ENCODE measurements at regions not wholly inside any gene's neighbourhood (a gene's known extent, or its start where the extent isn't known, plus 50 kb on each side); places are given as distances from the start of the nearest gene placed in this dataset.

DNA sequence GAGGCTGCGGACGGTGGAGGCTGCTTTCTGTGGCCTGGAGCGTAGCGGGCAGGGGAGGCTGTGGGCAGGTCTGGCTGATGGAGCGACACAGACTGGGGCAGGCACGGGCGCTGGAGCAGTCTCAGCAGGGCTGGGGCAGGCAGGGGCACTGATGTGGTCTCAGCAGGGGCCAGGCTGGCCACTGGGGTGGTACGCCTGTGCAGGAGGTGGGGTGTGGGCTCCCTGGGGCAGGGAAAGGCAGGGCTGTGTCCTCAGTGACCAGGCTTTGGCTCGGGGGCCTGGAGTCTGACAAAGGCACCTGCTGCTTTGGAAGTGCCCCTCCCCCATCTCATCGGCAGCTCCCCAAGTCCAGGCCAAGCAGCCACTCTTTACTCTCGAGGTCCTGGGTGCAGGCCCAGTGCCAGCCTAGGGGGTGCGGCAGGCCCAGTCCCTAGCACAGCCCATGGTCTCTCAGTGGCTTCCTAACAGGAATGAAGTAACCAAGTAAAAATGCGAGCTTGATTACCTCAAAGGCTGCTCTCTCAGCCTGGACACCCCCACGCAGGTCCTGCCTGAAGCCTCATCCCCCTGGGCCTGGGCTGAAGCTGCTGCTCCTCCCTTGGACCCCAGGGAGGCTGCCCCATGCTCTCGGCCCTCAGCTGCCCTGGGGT lies 55.5 kb downstream of the ADRA2C start:
- H3K4me3 ChIP-seq: no peak overlapping the region
- H3K9me3 ChIP-seq: no peaks in the 10 kb centered on the region
- H3K27ac ChIP-seq: no peak overlapping the region
- intact Hi-C loops (cut with DNase I; ENCODE audit: low total_unique reads): no loop called here
- TF ChIP-seq, protein P1, sequence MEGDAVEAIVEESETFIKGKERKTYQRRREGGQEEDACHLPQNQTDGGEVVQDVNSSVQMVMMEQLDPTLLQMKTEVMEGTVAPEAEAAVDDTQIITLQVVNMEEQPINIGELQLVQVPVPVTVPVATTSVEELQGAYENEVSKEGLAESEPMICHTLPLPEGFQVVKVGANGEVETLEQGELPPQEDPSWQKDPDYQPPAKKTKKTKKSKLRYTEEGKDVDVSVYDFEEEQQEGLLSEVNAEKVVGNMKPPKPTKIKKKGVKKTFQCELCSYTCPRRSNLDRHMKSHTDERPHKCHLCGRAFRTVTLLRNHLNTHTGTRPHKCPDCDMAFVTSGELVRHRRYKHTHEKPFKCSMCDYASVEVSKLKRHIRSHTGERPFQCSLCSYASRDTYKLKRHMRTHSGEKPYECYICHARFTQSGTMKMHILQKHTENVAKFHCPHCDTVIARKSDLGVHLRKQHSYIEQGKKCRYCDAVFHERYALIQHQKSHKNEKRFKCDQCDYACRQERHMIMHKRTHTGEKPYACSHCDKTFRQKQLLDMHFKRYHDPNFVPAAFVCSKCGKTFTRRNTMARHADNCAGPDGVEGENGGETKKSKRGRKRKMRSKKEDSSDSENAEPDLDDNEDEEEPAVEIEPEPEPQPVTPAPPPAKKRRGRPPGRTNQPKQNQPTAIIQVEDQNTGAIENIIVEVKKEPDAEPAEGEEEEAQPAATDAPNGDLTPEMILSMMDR (IDR thresholded peaks at IDR 0.05): no peak
- TF ChIP-seq POLR2A (IDR thresholded peaks at IDR 0.05): no peak
- no peaks in the 10 kb centered on the region for H3K4me1 ChIP-seq
- no peaks in the 10 kb centered on the region for H3K27me3 ChIP-seq
- no peak for DNase-seq
- no peaks in the 10 kb centered on the region for H3K36me3 ChIP-seq

DNA sequence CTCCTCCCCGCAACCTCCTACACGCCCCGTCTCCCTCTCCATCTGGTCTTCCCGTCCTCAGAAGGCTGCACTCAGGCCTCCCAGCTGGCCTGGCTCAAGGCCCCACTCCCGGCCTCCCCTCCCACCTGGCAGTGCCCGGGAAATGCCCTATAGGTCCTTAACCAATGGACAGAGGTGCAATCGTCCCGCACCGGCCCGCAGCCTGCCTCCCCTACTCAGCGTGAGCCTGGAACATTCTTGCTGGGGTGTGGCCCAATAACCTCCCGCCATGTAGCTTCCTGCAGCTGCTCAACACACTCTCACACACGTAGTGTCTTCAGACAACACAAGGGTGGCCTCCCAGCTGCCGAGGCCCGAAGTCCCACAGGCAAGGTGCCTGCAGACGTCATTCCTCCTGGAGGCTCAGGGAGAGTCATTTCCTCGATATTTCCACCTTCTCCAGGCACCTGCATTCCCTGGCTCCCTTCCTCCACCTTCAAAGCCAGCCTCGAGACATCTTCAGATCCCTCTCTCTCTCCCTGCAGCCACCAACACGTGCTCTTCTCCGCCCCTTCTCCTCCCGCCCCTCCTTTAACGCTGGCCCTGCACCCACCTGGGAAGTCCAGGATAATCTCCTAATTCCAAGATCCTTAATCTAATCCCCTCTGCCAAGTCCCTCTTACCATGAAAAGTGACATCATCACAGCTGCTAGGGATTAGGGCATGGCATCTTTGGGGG lies 56.2 kb downstream of the ADRA2C start:
- no peak overlapping the region for H3K27ac ChIP-seq
- TF ChIP-seq, protein P1 (IDR thresholded peaks at IDR 0.05): no peak
- no peak for TF ChIP-seq POLR2A (IDR thresholded peaks at IDR 0.05)
- no peak overlapping the region for H3K4me3 ChIP-seq
- no peaks in the 10 kb centered on the region for H3K9me3 ChIP-seq
- no peak for DNase-seq
- no peaks in the 10 kb centered on the region for H3K27me3 ChIP-seq
- no peaks in the 10 kb centered on the region for H3K36me3 ChIP-seq
- intact Hi-C loops (cut with DNase I; ENCODE audit: low total_unique reads): no loop called here
- H3K4me1 ChIP-seq: no peaks in the 10 kb centered on the region

DNA sequence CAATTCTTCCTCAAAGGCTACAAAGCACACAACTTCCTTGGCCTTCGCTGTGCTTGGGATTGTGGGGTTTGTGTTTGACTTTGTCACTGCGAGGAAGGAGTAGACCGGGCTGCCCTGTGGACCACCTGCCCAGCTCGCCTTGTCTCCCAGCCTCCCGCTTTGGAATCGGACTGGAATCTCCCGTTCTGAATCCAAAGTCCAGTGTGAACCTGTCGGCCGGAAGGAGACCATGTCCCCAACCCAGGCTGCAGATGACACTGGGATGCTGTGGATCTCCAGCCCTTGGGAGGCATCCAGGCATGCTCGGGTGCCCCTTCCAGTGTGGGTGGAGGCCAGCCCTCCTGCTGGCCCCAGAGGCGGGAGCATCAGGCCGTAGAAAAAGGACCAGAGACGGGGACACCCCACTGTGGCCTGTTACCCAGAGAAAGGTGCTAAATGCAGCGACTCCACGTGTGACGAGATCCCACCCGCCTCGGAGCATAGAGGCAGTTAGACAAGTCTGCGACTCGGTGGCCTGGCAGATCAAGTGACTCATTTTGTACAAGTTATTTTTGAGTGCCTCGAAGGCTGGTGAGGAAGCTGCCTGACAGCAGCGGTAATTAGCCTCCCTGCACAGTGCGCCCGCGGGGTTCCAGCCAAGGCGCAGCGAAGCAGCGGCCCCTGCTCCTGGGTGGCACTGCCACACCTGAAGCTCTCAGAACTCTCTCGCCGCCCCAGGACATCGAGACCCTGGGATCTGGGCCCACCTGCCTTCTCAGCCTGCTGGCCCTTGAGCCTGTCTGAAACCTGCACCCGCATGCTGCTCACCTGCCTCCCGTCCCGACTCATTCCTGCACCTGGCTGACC lies 57.5 kb downstream of the ADRA2C start:
- no peaks in the 10 kb centered on the region for H3K9me3 ChIP-seq
- intact Hi-C loops (cut with DNase I; ENCODE audit: low total_unique reads): no loop called here
- TF ChIP-seq POLR2A (IDR thresholded peaks at IDR 0.05): no peak
- TF ChIP-seq, protein P1 (IDR thresholded peaks at IDR 0.05): no peak
- no peak overlapping the region for H3K27ac ChIP-seq
- no peak for DNase-seq
- H3K4me1 ChIP-seq: peaks cover 0 to 5% of the 10 kb centered on the region in 2 donors
- H3K27me3 ChIP-seq: no peaks in the 10 kb centered on the region
- H3K4me3 ChIP-seq: no peak overlapping the region
- H3K36me3 ChIP-seq: no peaks in the 10 kb centered on the region

DNA sequence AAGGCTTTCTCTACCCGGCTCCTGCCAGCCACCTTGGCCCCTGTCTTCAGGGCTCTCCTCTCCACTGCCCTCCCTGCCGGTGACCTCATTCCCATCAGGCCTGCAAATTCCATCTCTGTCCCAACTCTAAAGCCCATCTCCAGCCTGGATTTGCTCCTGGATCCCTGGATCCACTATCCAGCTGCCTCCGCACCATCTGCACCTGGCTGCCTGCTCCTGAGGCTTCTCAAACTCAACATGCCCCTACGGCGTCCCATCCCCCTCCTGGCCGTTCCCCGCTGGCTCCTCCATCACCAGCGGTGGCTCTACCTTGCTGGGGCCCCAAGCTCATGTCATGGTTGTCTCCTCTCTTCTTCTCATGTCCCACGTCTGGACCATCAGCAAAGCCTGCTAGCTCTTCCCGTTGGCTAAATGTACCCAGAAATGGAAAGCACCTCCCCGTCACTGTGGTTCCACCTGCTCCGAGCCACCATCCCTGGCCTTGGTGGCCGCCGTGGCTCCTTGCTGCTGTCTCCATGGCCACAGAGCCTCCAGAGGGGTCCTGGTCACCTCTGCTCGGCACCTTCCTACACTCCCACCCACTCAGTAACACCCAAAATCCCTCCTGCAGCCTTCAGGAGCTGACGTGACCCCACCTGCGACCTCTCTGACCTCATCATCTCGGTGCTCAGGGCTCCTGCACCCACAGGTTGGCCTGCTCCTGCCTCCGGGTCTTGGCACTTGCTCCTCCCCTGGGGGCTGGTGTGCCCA lies 58.5 kb downstream of the ADRA2C start:
- intact Hi-C loops (cut with DNase I; ENCODE audit: low total_unique reads): no loop called here
- H3K4me3 ChIP-seq: no peak overlapping the region
- no peaks in the 10 kb centered on the region for H3K27me3 ChIP-seq
- peaks cover 0 to 5% of the 10 kb centered on the region in 2 donors for H3K4me1 ChIP-seq
- H3K9me3 ChIP-seq: no peaks in the 10 kb centered on the region
- no peak overlapping the region for H3K27ac ChIP-seq
- TF ChIP-seq, protein P1 (IDR thresholded peaks at IDR 0.05): no peak
- TF ChIP-seq POLR2A (IDR thresholded peaks at IDR 0.05): no peak
- H3K36me3 ChIP-seq: no peaks in the 10 kb centered on the region
- no peak for DNase-seq
